ENCODE measurements at regions not wholly inside any gene's neighbourhood (a gene's known extent, or its start where the extent isn't known, plus 50 kb on each side); places are given as distances from the start of the nearest gene placed in this dataset.

DNA sequence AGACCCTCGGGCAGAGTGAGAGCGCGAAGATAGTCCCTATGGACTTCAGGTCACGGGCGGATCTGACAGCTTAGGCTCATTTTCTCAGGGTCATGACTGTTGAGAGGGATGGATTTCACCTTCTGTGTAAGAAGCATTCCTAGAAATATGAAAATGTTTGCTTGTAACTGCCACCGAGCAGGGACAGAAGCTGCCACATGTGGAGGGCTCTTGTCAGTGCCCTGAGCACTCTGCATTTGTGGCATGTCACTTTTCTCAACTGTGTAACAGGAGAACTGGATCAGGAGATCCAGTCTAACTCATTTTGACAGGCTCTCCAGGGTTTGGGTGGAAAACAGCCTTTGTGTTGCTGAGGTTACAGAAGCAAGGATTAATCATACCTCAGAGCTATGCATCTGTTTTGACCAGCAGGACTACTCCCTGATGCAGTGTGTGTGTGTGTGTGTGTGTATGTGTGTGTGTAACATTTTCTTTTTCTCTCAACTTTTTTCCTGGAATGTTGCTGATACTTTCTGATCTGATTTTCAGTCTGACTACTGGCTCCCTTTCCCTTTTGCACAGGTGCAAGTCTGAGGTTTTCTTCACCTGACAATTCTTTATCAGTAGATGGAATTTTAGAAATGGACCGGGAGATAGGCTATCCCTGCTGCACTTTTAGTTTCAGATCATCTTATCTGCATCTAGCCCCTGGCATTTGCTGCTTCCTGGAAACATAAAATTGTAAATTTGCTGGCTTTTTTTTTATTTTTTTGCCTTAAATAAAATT, 183.3 kb downstream of the STK31 start:
- no peaks in the 10 kb centered on the region for H3K4me1 ChIP-seq (ENCODE audit: control insufficient read depth, insufficient read depth, low read length)
- ATAC-seq (ENCODE audit: low read depth) (no peak), DNase-seq (no peak)
- BruUV-seq (replicated peaks) = no TSS peak
- no peak overlapping the region for H4K91ac ChIP-seq (ENCODE audit: insufficient read depth, low read depth, low read length)
- POLR2A ChIA-PET (ENCODE audit: unreplicated experiment) = no interaction called here
- H3K23ac ChIP-seq (ENCODE audit: low read depth, low read length) = no peak overlapping the region
- H2BK20ac ChIP-seq (ENCODE audit: low read depth, low read length) = no peak overlapping the region
- H3K27ac ChIP-seq (ENCODE audit: insufficient read depth, low read length) = no peak overlapping the region
- H3K79me1 ChIP-seq (ENCODE audit: low read depth in 1 of 2, low read length in 2 of 2) = no peaks in the 10 kb centered on the region
- H2BK5ac ChIP-seq (ENCODE audit: low read depth, low read length, poor library complexity, severe bottlenecking) = no peak overlapping the region
- TF ChIP-seq MXI1 (IDR thresholded peaks at IDR 0.05; ENCODE audit: borderline replicate concordance, low read depth, low read length) = no peak
- TF ChIP-seq FOS (IDR thresholded peaks at IDR 0.05; ENCODE audit: low read depth, low read length) = no peak
- TF ChIP-seq CTCF (conservative IDR thresholded peaks at IDR 0.05; ENCODE audit: low read depth, low read length) = no peak
- no peak for TF ChIP-seq USF2 (IDR thresholded peaks at IDR 0.05; ENCODE audit: low read depth, low read length)
- TF ChIP-seq CEBPB (IDR thresholded peaks at IDR 0.05; ENCODE audit: low read depth, low read length) = no peak
- TF ChIP-seq POLR2A (IDR thresholded peaks at IDR 0.05; ENCODE audit: low read depth, low read length) = no peak
- no peak for TF ChIP-seq RFX5 (IDR thresholded peaks at IDR 0.05; ENCODE audit: low read depth, low read length)
- TF ChIP-seq ELK1 (IDR thresholded peaks at IDR 0.05; ENCODE audit: borderline replicate concordance, low read depth, low read length) = no peak
- no peak for TF ChIP-seq MAFK (IDR thresholded peaks at IDR 0.05; ENCODE audit: low read depth, low read length)
- no peak for TF ChIP-seq CHD1 (IDR thresholded peaks at IDR 0.05; ENCODE audit: low read depth, low read length)
- TF ChIP-seq MAZ (IDR thresholded peaks at IDR 0.05; ENCODE audit: borderline replicate concordance, low read depth, low read length) = no peak
- TF ChIP-seq RAD21 (IDR thresholded peaks at IDR 0.05; ENCODE audit: low read length) = no peak
- no peak for TF ChIP-seq RCOR1 (IDR thresholded peaks at IDR 0.05; ENCODE audit: insufficient replicate concordance, low read length)
- no peak for TF ChIP-seq SMC3 (IDR thresholded peaks at IDR 0.05; ENCODE audit: low read depth, low read length)
- no peak for TF ChIP-seq BHLHE40 (IDR thresholded peaks at IDR 0.05; ENCODE audit: low read depth, low read length)
- no peak for TF ChIP-seq NFE2L2 (IDR thresholded peaks at IDR 0.05; ENCODE audit: low read depth, low read length)
- H3K9me3 ChIP-seq (ENCODE audit: control insufficient read depth, insufficient read depth, low read length) = no peaks in the 10 kb centered on the region
- no peak overlapping the region for H3K9ac ChIP-seq (ENCODE audit: low read depth, low read length)
- no peak overlapping the region for H3K18ac ChIP-seq (ENCODE audit: low read depth, low read length)
- H3K27me3 ChIP-seq (ENCODE audit: control insufficient read depth, insufficient read depth, low read length) = no peaks in the 10 kb centered on the region; the same call in 1 of the 2 replicates
- no peak overlapping the region for H4K8ac ChIP-seq (ENCODE audit: low read depth in 2 of 2, low read length in 2 of 2)
- H3K56ac ChIP-seq (ENCODE audit: extremely low read depth, insufficient read depth, low read length) = no peak overlapping the region
- dilution Hi-C loops (cut with HindIII; ENCODE audit: low sequenced_read_pairs, unreplicated experiment) (no loop called here), in situ Hi-C loops (cut with MboI; ENCODE audit: low sequenced_read_pairs) (no loop called here), intact Hi-C loops (cut with micrococcal nuclease) (no loop called here)
- no peak overlapping the region for H3K4ac ChIP-seq (ENCODE audit: low read depth, low read length)
- no peak overlapping the region for H2BK15ac ChIP-seq (ENCODE audit: low read depth, low read length)
- H3K4me2 ChIP-seq (ENCODE audit: low read depth, low read length) = no peak overlapping the region
- WGBS, 2 experiments (ENCODE audit: extremely low coverage in 2 of 2, insufficient read length in 1 of 2) = 73% methylated on average over 3 of the region's 7 CpGs; no CpG with 5 or more reads in 1 of the 2 experiments
- H3K9me1 ChIP-seq (ENCODE audit: insufficient read depth, low read length) = no peaks in the 10 kb centered on the region
- CTCF ChIA-PET = no interaction called here
- H2AK9ac ChIP-seq (replicated peaks; ENCODE audit: low read depth, low read length, poor library complexity) = no peak overlapping the region
- H4K5ac ChIP-seq (ENCODE audit: low read depth, low read length) = no peak overlapping the region
- H2AFZ ChIP-seq (replicated peaks; ENCODE audit: low read length, poor library complexity) = no peak overlapping the region
- H3K14ac ChIP-seq (replicated peaks; ENCODE audit: low read depth, low read length) = no peak overlapping the region
- no peaks in the 10 kb centered on the region for H3K36me3 ChIP-seq (ENCODE audit: control insufficient read depth, insufficient read depth, low read length)
- H4K20me1 ChIP-seq (ENCODE audit: insufficient read depth, low read length) = no peaks in the 10 kb centered on the region
- H2AK5ac ChIP-seq (ENCODE audit: low read depth, low read length) = no peak overlapping the region
- H3K4me3 ChIP-seq (ENCODE audit: insufficient read depth, low read depth, low read length) = no peak overlapping the region
- no peak overlapping the region for H2BK120ac ChIP-seq (ENCODE audit: low read depth, low read length)

Measured in IMR-90 (cell line).